Caco-2 (cell line): ENCODE measurements at regions not wholly inside any gene's neighbourhood (a gene's known extent, or its start where the extent isn't known, plus 50 kb on each side); places are given as distances from the start of the nearest gene placed in this dataset.

Experiments used
- BruUV-seq: library from RNA; stranded (reverse); fragments of 400-500 nt; replicated peaks from 2 replicates; lab custom pipeline; 2021; lab: Mats Ljungman, UMichigan
- CTCF ChIA-PET: fragments of 300-600 bp; sonication (Branson Sonifier 250); formaldehyde crosslinking; loops from one replicate; lab custom pipeline; 2022; ENCODE audit warnings: antibody characterized with exemption; lab: Charles Lee
- POLR2A ChIA-PET: fragments of 300-600 bp; sonication (Branson Sonifier 250); formaldehyde crosslinking; loops from one replicate; lab custom pipeline; 2022; ENCODE audit warnings: antibody characterized with exemption; lab: Charles Lee
- DNase-seq, 2 experiments: peaks; one replicate each; pipeline versions ENCODE4 v3.0.0 to v3.0.0-alpha.2; 2020 to 2022
- H3K27me3 ChIP-seq: replicated peaks from 2 replicates; pipeline ENCODE4 v1.6.0; 2011; ENCODE audit warnings: low read length; ENCODE audit not compliant: control insufficient read depth, insufficient read depth
- H3K36me3 ChIP-seq: 2 replicates; pipeline ENCODE4 v1.5.1; 2011; ENCODE audit warnings: low read length; ENCODE audit not compliant: control insufficient read depth, insufficient read depth
- H3K4me1 ChIP-seq: fragments of 250-450 bp; sonication (Bioruptor Pico); 2 replicates; pipeline ENCODE4 v1.5.1; 2020; ENCODE audit warnings: mild to moderate bottlenecking
- H3K4me3 ChIP-seq: 2 replicates; pipeline ENCODE4 v1.5.1; 2011; ENCODE audit warnings: low read depth, mild to moderate bottlenecking, control low read depth, low read length
- H3K9me3 ChIP-seq: fragments of 250-450 bp; sonication (Bioruptor Pico); 2 replicates; pipeline ENCODE4 v1.5.1; 2020; ENCODE audit warnings: mild to moderate bottlenecking, moderate library complexity
- H3K27ac Mint-ChIP-seq: one replicate; pipeline ENCODE4 v1.8.0; 2022; ENCODE audit warnings: mixed read lengths; ENCODE audit not compliant: unreplicated experiment
- H3K27me3 Mint-ChIP-seq: one replicate; pipeline ENCODE4 v1.8.0; 2022; ENCODE audit warnings: mixed read lengths; ENCODE audit not compliant: insufficient read depth, unreplicated experiment
- H3K36me3 Mint-ChIP-seq: one replicate; pipeline ENCODE4 v1.8.0; 2022; ENCODE audit warnings: mild to moderate bottlenecking, mixed read lengths; ENCODE audit not compliant: insufficient read depth, unreplicated experiment
- H3K4me1 Mint-ChIP-seq: one replicate; pipeline ENCODE4 v1.8.0; 2022; ENCODE audit warnings: low read depth, mixed read lengths; ENCODE audit not compliant: unreplicated experiment
- H3K4me3 Mint-ChIP-seq: one replicate; pipeline ENCODE4 v1.8.0; 2022; ENCODE audit warnings: mild to moderate bottlenecking, moderate library complexity, mixed read lengths; ENCODE audit not compliant: unreplicated experiment
- H3K9me3 Mint-ChIP-seq: one replicate; pipeline ENCODE4 v1.8.0; 2022; ENCODE audit warnings: mixed read lengths; ENCODE audit not compliant: unreplicated experiment
- intact Hi-C: fragments of 100-400 bp; cut with micrococcal nuclease; formaldehyde crosslinking; loops from one replicate; pipeline ENCODE4 v1.10.0; 2022; ENCODE audit not compliant: unreplicated experiment
- TF ChIP-seq, protein P1 (sequence below), 2 experiments: fragments of 200-600 bp in 1 of 2; IDR thresholded peaks; 1 replicate in 1 of 2; 2 replicates in 1 of 2; pipeline versions ENCODE4 v1.5.1 to v1.8.0; 2011 to 2022; ENCODE audit warnings: antibody characterized with exemption in 1 of 2, control low read depth in 1 of 2, inconsistent platforms in 1 of 2, low read depth in 1 of 2, low read length in 1 of 2, mild to moderate bottlenecking in 1 of 2, moderate library complexity in 1 of 2; ENCODE audit not compliant: insufficient read depth in 1 of 2, severe bottlenecking in 1 of 2, unreplicated experiment in 1 of 2

GRCh38 chr7:71019706-71020105, 112.2 kb upstream of the GALNT17 start:
- H3K36me3 Mint-ChIP-seq = no peaks in the 10 kb centered on the region
- H3K27me3 ChIP-seq = no peaks in the 10 kb centered on the region
- TF ChIP-seq, protein P1, sequence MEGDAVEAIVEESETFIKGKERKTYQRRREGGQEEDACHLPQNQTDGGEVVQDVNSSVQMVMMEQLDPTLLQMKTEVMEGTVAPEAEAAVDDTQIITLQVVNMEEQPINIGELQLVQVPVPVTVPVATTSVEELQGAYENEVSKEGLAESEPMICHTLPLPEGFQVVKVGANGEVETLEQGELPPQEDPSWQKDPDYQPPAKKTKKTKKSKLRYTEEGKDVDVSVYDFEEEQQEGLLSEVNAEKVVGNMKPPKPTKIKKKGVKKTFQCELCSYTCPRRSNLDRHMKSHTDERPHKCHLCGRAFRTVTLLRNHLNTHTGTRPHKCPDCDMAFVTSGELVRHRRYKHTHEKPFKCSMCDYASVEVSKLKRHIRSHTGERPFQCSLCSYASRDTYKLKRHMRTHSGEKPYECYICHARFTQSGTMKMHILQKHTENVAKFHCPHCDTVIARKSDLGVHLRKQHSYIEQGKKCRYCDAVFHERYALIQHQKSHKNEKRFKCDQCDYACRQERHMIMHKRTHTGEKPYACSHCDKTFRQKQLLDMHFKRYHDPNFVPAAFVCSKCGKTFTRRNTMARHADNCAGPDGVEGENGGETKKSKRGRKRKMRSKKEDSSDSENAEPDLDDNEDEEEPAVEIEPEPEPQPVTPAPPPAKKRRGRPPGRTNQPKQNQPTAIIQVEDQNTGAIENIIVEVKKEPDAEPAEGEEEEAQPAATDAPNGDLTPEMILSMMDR (IDR thresholded peaks at IDR 0.05; ENCODE audit: insufficient read depth in 1 of 2, low read depth in 1 of 2, low read length in 1 of 2, severe bottlenecking in 1 of 2, unreplicated experiment in 1 of 2) = no peak
- no peaks in the 10 kb centered on the region for H3K4me1 ChIP-seq
- no peak overlapping the region for H3K4me3 Mint-ChIP-seq
- no TSS peak for BruUV-seq
- H3K27me3 Mint-ChIP-seq = no peaks in the 10 kb centered on the region
- no peaks in the 10 kb centered on the region for H3K36me3 ChIP-seq
- intact Hi-C loops = no loop called here
- H3K9me3 ChIP-seq = no peaks in the 10 kb centered on the region
- ChIA-PET CTCF (no interaction called here), POLR2A (no interaction called here)
- no peaks in the 10 kb centered on the region for H3K4me1 Mint-ChIP-seq
- H3K27ac Mint-ChIP-seq = no peak overlapping the region
- no peaks in the 10 kb centered on the region for H3K9me3 Mint-ChIP-seq
- DNase-seq = no peak
- H3K4me3 ChIP-seq = no peak overlapping the region

GRCh38 chr7:71021131-71021530, 110.8 kb upstream of the GALNT17 start:
- H3K27me3 ChIP-seq = no peaks in the 10 kb centered on the region
- TF ChIP-seq, protein P1 (IDR thresholded peaks at IDR 0.05; ENCODE audit: insufficient read depth in 1 of 2, low read depth in 1 of 2, low read length in 1 of 2, severe bottlenecking in 1 of 2, unreplicated experiment in 1 of 2) = no peak
- no peaks in the 10 kb centered on the region for H3K9me3 Mint-ChIP-seq
- H3K4me1 Mint-ChIP-seq = no peaks in the 10 kb centered on the region
- H3K9me3 ChIP-seq = peaks cover 4% of the 10 kb centered on the region; the same call in 1 of the 2 replicates
- H3K4me1 ChIP-seq = no peaks in the 10 kb centered on the region
- H3K27ac Mint-ChIP-seq = no peak overlapping the region
- ChIA-PET CTCF (no interaction called here), POLR2A (no interaction called here)
- H3K36me3 Mint-ChIP-seq = no peaks in the 10 kb centered on the region
- no TSS peak for BruUV-seq
- intact Hi-C loops = no loop called here
- DNase-seq = no peak
- H3K4me3 ChIP-seq = no peak overlapping the region
- no peaks in the 10 kb centered on the region for H3K27me3 Mint-ChIP-seq
- H3K36me3 ChIP-seq = no peaks in the 10 kb centered on the region
- H3K4me3 Mint-ChIP-seq = no peak overlapping the region

DNA sequence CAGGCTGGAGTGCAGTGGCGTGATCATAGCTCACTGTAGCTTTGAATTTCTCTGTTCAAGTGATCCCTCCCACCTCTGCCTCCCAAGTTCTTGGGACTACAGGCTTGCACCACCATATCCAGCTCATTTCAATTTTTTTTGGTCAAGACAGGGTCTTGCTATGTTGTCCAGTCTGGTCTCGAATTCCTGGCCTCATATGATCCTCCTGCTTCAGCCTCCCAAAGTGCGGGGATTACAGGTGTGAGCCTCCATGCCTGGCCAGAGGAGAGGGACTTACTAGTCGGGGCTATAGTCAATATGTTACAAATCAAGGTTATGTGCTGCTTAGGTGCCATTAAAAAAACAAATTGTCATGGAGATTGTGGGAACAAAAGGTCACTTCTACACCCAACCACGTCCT, 105.3 kb upstream of the GALNT17 start:
- H3K4me3 Mint-ChIP-seq = no peak overlapping the region
- intact Hi-C loops = no loop called here
- TF ChIP-seq, protein P1 (IDR thresholded peaks at IDR 0.05; ENCODE audit: insufficient read depth in 1 of 2, low read depth in 1 of 2, low read length in 1 of 2, severe bottlenecking in 1 of 2, unreplicated experiment in 1 of 2) = no peak

More for the DNA sequence above, 105.3 kb upstream of the GALNT17 start:
- Mint-ChIP-seq H3K9me3 (no peaks in the 10 kb centered on the region), H3K4me1 (no peaks in the 10 kb centered on the region), H3K27ac (no peak overlapping the region), H3K27me3 (no peaks in the 10 kb centered on the region), H3K36me3 (no peaks in the 10 kb centered on the region)
- DNase-seq = no peak
- no peaks in the 10 kb centered on the region for H3K4me1 ChIP-seq
- H3K9me3 ChIP-seq = peaks cover 4% of the 10 kb centered on the region; the same call in 1 of the 2 replicates
- BruUV-seq = no TSS peak
- ChIA-PET CTCF (no interaction called here), POLR2A (no interaction called here)
- no peak overlapping the region for H3K4me3 ChIP-seq
- H3K36me3 ChIP-seq = no peaks in the 10 kb centered on the region
- H3K27me3 ChIP-seq = no peaks in the 10 kb centered on the region
